GM18511 (cell line): ENCODE measurements at regions not wholly inside any gene's neighbourhood (a gene's known extent, or its start where the extent isn't known, plus 50 kb on each side); places are given as distances from the start of the nearest gene placed in this dataset.

ENCODE experiments used
- ATAC-seq: cut with Tn5 transposase; IDR thresholded peaks from one replicate; pipeline ENCODE4 v1.9.1; 2021; ENCODE audit warnings: mild to moderate bottlenecking, moderate library complexity; ENCODE audit not compliant: unreplicated experiment

DNA sequence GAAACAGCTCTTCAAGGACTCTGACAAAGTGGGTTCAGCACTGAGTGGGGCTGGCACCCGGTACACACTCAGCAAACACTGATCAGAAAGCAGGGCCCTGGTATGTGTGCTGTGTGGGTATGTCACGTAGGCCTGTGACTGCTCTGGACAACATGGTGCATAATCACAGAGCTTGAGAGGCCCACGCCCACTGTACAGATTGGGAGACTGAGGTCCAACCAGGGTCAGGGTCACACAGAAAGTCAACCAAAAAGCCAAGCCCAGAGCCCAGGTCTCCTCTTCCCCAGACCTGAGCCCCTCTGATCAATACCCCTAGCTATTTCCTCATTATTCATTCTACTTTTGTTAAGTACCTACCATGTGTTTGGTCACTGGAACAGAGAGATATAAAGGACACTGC lies 166.1 kb upstream of the LINGO1 start:
- ATAC-seq: no peak

DNA sequence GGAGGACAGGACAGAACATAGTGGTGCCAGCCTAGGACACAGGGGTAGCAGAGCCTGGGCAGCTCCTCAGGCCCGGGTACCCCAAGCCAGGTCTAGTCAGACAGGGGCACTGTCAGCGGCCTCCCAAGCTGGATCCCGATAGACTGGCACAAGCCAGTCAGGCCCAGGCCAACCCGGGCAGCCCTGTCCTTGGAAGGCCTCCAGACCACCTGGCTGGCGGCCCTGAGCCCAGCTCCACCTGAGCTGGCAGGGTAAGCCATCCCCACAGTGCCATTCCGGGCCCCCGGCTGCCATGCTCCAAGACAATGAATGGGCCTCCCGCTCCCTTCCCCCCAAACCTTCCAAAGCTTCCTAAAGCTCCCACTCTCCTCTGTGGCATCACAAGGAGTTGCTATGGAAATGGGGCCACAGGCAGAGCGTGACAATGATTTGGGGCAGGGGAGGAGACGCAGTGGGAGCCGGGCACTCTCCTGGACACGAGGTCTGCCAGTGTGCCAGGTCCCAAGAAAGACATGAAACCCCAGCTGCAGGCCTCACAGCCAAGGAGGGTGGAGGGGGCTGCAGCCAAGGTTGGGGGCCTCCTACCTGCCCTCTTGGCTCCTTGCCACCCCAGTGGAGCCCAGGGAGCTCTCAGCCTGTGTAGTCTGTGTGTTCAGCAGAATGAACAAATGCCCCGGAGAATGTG lies 165.6 kb upstream of the LINGO1 start:
- ATAC-seq: no peak

- no peak for ATAC-seq
These were observed 164.6 kb upstream of the LINGO1 start for GRCh38 chr15:77797270-77797669.

DNA sequence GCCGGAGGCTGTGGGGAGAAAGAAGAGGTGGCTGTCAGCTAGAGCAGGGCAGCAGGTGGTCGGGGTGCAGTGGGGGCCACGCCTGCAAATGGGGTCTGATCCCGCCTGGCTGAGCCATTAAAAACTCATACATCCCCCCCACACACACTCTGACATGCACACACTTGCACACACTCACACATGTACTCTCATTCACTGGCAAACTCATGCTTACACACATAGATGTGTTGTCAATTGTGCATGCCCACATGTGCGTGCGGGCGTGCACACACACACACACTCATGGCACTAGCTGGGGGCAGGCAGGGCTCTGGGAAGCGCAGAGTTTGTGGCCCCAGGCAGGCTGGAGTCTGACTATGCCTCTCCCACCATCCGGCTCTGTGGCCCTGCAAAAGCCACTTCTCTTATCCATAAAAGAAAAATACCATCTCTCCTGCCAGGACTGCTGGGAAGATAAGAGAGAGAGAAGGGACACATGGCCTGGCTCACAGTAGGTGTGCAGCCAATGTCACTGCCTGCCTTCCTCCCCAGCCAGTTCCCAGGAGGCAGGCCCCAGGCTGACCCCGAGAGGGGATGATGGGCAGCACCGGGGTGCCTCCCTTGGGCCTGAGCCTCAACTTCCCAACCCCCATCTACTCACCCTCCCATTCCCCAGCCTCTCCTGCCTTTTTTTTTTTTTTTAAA lies 163.5 kb upstream of the LINGO1 start:
- ATAC-seq: no peak

DNA sequence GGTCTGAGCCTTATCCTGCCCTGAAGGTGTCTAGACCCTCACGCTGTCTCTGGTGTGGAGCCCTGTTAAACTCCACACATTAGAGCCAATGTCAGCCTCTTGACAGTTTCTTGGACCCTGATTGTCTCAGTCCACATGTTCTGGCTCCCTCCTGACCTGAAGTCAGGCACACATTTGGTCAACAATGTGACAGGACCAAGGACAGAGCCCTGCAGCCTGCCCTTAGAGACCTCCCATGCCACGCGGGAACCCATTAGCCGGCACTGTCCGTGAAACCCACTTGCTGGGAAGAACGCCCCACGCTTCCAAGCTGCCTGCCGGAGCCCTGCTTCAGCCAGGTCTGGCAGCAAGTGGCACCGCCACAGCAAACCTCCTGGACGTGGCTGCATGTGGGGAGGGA lies 162.7 kb upstream of the LINGO1 start:
- ATAC-seq: no peak

GRCh38 chr15:77791941-77792340 lies 159.2 kb upstream of the LINGO1 start:
- ATAC-seq: no peak

DNA sequence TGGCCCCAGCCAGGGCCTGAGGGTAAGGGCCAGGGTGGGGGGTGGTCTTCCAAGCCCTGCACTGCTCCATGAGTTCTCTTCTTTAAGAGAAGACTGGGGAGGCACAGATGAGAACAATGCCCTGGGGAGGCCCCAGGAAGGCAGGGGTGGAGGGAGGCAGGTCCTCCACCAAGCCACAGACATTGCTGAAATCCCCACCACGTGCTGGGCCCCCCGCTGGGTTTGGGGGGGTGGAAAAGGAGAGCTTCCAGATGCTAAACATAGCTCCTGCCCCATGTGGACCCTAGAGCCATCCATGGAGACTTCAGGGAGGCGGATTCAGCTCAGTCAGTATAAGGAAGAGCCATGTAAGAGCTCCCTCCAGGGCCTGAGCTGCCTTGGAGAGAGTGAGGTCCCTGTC lies 157.8 kb upstream of the LINGO1 start:
- no peak for ATAC-seq

- no peak for ATAC-seq
These were observed 154.2 kb upstream of the LINGO1 start for GRCh38 chr15:77786956-77787355.

DNA sequence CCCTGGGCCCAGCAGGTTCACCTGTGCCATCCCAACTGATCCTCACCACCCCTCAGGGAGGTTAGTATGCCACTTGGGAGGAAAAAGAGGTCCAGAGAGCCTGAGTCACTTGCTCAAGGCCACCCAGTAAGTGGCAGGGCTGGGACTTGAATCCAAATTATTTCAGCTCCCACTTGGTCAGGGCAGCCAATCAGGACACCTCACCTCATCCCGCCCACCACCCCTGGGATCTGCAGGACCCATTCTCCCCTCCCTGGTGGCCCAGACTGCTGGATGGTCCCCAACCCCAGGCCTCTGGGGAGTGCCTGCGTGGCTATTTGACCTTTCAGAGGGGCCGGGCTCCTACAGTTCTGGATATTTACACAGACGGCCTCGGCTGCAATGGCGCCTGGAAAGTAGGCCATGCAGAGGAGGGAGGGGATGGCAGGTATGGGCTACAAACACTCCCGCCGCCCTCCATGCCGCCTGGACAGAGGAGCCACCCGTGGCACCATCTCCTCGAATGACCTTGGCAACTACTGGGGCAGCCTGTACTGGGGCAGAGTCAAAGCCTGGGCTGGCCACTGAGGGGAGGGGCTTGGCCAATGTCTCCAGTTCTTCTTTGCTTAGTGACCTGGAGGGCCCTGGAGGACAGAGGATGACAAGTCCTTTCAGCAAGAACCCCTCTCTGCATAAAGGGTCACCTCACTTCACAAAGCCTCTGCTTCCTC lies 153.6 kb upstream of the LINGO1 start:
- ATAC-seq: no peak

DNA sequence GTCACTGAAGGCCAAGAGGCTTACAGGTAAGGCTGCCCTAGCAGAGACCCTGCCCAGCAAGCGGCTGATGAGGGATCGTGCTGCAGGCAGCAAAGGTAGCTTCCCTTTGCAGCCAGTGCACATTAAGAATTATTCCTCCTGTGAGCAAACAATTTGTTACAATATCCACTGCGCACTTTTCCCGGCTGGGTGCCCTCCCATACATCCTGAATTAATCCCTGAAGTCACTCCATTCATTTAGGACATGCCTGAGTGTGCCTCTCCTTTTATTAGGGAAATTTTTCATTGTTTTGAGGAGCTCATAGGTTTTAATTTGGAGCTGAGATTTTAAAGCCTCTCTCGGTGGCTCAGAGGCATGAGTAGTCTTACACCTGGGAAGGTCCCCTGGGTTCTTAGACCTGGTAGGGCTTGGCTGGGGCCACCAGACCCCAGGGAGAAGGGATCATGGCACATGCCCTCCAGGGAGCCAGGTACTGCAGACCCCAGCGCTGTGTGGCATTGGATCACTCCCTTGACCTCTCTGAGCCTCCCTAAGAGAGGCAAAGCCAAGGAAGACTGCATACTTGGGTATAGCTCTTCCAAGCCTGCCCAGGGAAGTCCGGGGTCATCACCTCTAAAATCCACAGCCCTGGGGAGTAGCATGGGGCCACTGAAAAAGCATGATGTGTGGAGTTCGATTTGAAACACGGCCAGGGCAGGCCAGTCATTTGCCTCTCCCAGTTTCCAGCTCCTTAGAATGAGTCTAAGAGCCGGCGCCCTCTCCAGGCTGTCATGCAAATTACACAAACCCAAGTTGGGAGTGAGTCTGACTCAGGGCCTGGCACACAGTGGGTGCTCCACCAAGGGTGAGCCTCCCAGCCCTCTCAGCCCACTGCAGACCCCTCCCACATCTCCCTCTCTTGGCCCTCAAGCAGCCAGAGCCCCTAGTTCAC lies 151.9 kb upstream of the LINGO1 start:
- ATAC-seq: no peak

GRCh38 chr15:77783636-77784035 lies 150.9 kb upstream of the LINGO1 start:
- ATAC-seq: no peak

- ATAC-seq: no peak
These were observed 150.0 kb upstream of the LINGO1 start for GRCh38 chr15:77782691-77783090.

DNA sequence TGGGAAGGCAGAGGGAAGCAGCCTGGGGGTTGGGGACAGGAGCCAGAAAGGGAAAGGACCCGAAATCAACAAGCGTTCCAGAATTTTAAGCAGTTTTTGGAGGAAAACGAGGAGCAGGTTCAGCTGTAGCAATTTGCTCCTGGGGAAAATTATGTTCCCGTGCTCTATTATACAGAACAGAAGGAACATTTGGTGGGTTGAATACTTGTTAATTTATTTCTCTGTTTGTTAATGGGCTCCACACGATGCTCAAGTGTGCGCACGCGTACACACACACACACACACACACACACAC lies 149.2 kb upstream of the LINGO1 start:
- no peak for ATAC-seq

DNA sequence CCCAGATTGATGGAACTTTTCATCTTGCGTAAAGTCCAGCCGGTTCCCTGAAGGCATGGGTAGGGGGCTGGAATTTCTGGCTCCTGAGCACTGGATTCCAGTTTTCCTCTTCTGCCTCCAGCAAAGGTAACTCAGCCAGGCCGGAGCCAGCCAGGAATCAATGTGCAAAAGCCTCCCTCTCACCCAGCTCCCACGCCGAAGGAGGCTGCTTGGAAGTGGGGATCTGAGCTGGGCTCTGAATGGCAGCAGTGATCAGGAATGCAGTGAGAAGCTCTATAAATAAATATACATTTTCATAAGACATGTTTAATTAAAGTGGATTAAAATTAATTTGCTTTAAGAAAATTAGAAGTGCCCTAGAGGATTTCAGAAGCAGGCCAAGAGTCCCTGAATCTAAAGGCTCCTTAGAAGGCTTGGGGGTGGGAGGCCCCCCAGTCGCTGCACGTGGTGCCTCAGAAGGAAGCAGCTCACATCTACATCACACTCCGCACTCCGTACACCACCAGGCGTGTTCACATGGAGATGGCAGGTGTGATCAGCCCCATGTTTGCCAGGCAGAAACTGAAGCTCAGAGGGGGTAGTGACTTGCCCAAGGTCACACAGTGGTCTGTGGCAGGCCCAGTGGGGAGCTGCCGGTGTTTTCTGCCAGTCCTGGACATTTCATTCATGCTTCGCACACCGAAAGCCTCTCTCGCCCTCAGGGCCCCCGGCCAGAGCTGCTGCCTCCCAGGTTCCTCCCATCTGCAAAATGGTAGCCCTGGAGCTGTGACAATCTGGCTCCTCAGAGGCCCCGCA lies 148.6 kb upstream of the LINGO1 start:
- ATAC-seq: no peak

GRCh38 chr15:77778802-77779201 lies 146.1 kb upstream of the LINGO1 start:
- no peak for ATAC-seq

- ATAC-seq: no peak
These were observed 143.1 kb upstream of the LINGO1 start for GRCh38 chr15:77775837-77776236.

GRCh38 chr15:77775373-77775772 lies 142.7 kb upstream of the LINGO1 start:
- ATAC-seq: no peak

GRCh38 chr15:77774350-77774749 lies 141.6 kb upstream of the LINGO1 start:
- ATAC-seq: no peak

GRCh38 chr15:77773903-77774302 lies 141.2 kb upstream of the LINGO1 start:
- no peak for ATAC-seq

DNA sequence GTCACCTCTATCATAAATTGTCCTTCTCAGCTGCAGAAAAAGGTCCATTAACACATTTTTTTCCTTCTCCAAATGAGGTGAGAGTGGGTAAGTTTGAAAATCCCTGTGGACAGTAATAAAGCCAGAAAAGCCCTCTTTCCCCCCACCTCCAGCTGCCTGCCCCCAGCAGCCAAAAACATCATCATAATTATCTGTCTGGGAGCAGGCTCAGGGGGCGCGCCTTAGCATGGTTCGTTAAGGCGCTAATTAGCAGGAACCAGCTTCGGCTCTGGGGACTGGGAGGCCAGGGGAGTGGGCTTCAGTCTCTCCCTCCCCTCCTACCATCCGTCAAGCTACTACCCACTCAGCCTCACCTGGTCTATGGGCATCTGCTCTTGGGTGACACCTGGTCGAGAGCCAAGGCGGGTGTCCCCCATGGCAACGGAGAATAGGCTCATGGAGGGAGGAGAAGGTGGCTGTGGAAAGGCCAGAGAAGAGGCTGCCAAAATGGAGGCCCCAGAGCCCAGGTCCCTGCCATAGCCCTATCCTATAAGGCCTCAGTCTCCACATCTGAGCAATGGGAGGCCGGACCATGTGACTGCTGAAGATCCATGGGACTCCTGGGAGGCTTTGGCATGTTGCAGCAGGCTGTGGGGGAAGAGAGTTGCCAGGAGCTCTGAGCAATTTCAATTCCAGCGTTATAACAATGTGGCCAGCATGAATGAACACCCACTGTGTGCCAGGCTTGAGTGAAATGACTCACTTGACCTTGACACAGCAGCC lies 140.1 kb upstream of the LINGO1 start:
- no peak for ATAC-seq
